H1 (cell line): ENCODE measurements at regions not wholly inside any gene's neighbourhood (a gene's known extent, or its start where the extent isn't known, plus 50 kb on each side); places are given as distances from the start of the nearest gene placed in this dataset.

Experiments
- CTCF ChIA-PET: fragments of 300-600 bp; sonication (Branson Sonifier 250); formaldehyde crosslinking; loops from one replicate; lab custom pipeline; 2021; ENCODE audit not compliant: partially characterized antibody; lab: Charles Lee
- POLR2A ChIA-PET: fragments of 300-600 bp; sonication (Branson Sonifier 250); formaldehyde crosslinking; loops from one replicate; lab custom pipeline; 2021; ENCODE audit warnings: inconsistent platforms; ENCODE audit not compliant: partially characterized antibody; lab: Charles Lee
- DNase-seq, 2 experiments: peaks; one replicate each; pipeline versions ENCODE4 v3.0.0 to v3.0.0-alpha.2; 2010 to 2022; ENCODE audit warnings: low spot score in 2 of 2, low read depth in 1 of 2, mixed read lengths in 1 of 2
- FAIRE-seq: peaks from 2 replicates; lab custom pipeline; 2011; peaks lifted over from hg19 to GRCh38; lab: Jason Lieb, UNC
- H2AFZ ChIP-seq: 2 replicates; pipeline ENCODE4 v1.8.1; 2012; ENCODE audit warnings: low read length, inconsistent platforms
- H2AK5ac ChIP-seq: 2 replicates; pipeline ENCODE4 v1.6.1; 2013; ENCODE audit warnings: low read depth, low read length
- H2BK120ac ChIP-seq: replicated peaks from 2 replicates; pipeline ENCODE3; 2013; ENCODE audit warnings: low read depth, low read length, inconsistent platforms
- H2BK12ac ChIP-seq: 2 replicates; pipeline ENCODE4 v1.6.1; 2013; ENCODE audit warnings: low read depth, low read length
- H2BK15ac ChIP-seq: 2 replicates; pipeline ENCODE4 v1.6.1; 2013; ENCODE audit warnings: low read length
- H2BK20ac ChIP-seq: 2 replicates; pipeline ENCODE4 v1.6.1; 2013; ENCODE audit warnings: low read length
- H2BK5ac ChIP-seq: 2 replicates; pipeline ENCODE4 v1.6.1; 2013; ENCODE audit warnings: low read depth, low read length
- H3K14ac ChIP-seq: 2 replicates; pipeline ENCODE4 v1.6.1; 2013; ENCODE audit warnings: inconsistent platforms; ENCODE audit not compliant: insufficient read length
- H3K18ac ChIP-seq: 2 replicates; pipeline ENCODE4 v1.6.1; 2013; ENCODE audit warnings: low read length; ENCODE audit errors: extremely low read depth
- H3K23ac ChIP-seq: 2 replicates; pipeline ENCODE4 v1.6.1; 2013; ENCODE audit warnings: inconsistent platforms; ENCODE audit not compliant: insufficient read length
- H3K23me2 ChIP-seq: 2 replicates; pipeline ENCODE4 v1.6.1; 2013; ENCODE audit warnings: low read depth, low read length
- H3K27ac ChIP-seq: 2 replicates; pipeline ENCODE4 v1.6.1; 2011; ENCODE audit warnings: low read depth, low read length, inconsistent platforms
- H3K27me3 ChIP-seq, 4 experiments: replicated peaks in 1 of 4; 1 replicate in 1 of 4; 2 replicates in 3 of 4; pipeline versions ENCODE4 v1.6.1 to v1.8.1; 2011 to 2013; ENCODE audit warnings: low read length in 3 of 4, mild to moderate bottlenecking in 3 of 4, inconsistent platforms in 2 of 4, mixed read lengths in 2 of 4, moderate library complexity in 1 of 4; ENCODE audit not compliant: control insufficient read depth in 3 of 4, insufficient read depth in 3 of 4; ENCODE audit errors: extremely low read depth in 1 of 4
- H3K36me3 ChIP-seq, 4 experiments: 2 replicates each; pipeline versions ENCODE4 v1.6.1 to v1.8.1; 2011 to 2013; ENCODE audit warnings: mild to moderate bottlenecking in 4 of 4, low read length in 3 of 4, moderate library complexity in 2 of 4, control low read depth in 1 of 4, inconsistent platforms in 1 of 4; ENCODE audit not compliant: insufficient read depth in 4 of 4, control insufficient read depth in 2 of 4
- H3K4ac ChIP-seq: replicated peaks from 2 replicates; pipeline ENCODE3; 2013; ENCODE audit warnings: low read length, low read depth, mixed read lengths, inconsistent platforms; ENCODE audit not compliant: insufficient read length
- H3K4me1 ChIP-seq, 4 experiments: replicated peaks in 1 of 4; 1 replicate in 1 of 4; 2 replicates in 3 of 4; pipeline versions ENCODE4 v1.6.1 to v1.8.1; 2011 to 2013; ENCODE audit warnings: low read length in 3 of 4, inconsistent platforms in 2 of 4, mixed read lengths in 1 of 4; ENCODE audit not compliant: insufficient read depth in 4 of 4, control insufficient read depth in 3 of 4
- H3K4me2 ChIP-seq, 2 experiments: 2 replicates each; pipeline versions ENCODE4 v1.6.1 to v1.8.1; 2011 to 2013; ENCODE audit warnings: low read depth in 2 of 2, low read length in 2 of 2, control low read depth in 1 of 2, inconsistent platforms in 1 of 2, mild to moderate bottlenecking in 1 of 2; ENCODE audit not compliant: insufficient read depth in 1 of 2
- H3K4me3 ChIP-seq, 4 experiments: fragments of 200-600, 300-600 bp in 1 of 4; sonication (generic), shearing (Covaris generic), sonication (Bioruptor Twin) in 1 of 4; 2 replicates each; pipeline versions ENCODE4 v1.5.1 to v1.8.1; 2011 to 2016; ENCODE audit warnings: low read length in 4 of 4, low read depth in 3 of 4, control low read depth in 2 of 4, inconsistent platforms in 2 of 4, mild to moderate bottlenecking in 2 of 4, mixed read lengths in 1 of 4, moderate library complexity in 1 of 4; ENCODE audit not compliant: insufficient read depth in 2 of 4; ENCODE audit errors: extremely low read depth in 1 of 4
- H3K56ac ChIP-seq: replicated peaks from 2 replicates; pipeline ENCODE3; 2013; ENCODE audit warnings: low read depth, mild to moderate bottlenecking, mixed read lengths, low read length, inconsistent platforms; ENCODE audit not compliant: insufficient read length
- H3K79me1 ChIP-seq: 2 replicates; pipeline ENCODE4 v1.6.1; 2013; ENCODE audit warnings: low read depth, low read length, control low read depth
- H3K79me2 ChIP-seq, 2 experiments: 2 replicates each; pipeline versions ENCODE4 v1.6.1 to v1.8.1; 2012 to 2013; ENCODE audit warnings: low read length in 2 of 2, mild to moderate bottlenecking in 2 of 2, inconsistent platforms in 1 of 2; ENCODE audit not compliant: insufficient read depth in 2 of 2, control insufficient read depth in 1 of 2
- H3K9ac ChIP-seq, 4 experiments: replicated peaks in 1 of 4; 1 replicate in 1 of 4; 2 replicates in 3 of 4; pipeline versions ENCODE4 v1.6.1 to v1.8.1; 2011 to 2013; ENCODE audit warnings: low read depth in 3 of 4, low read length in 3 of 4, control low read depth in 2 of 4, mild to moderate bottlenecking in 2 of 4, moderate library complexity in 2 of 4, inconsistent platforms in 1 of 4; ENCODE audit errors: extremely low read depth in 1 of 4
- H3K9me3 ChIP-seq, 2 experiments: 2 replicates each; pipeline versions ENCODE4 v1.6.1 to v1.8.1; 2012 to 2013; ENCODE audit warnings: mild to moderate bottlenecking in 2 of 2, moderate library complexity in 2 of 2, control low read depth in 1 of 2, inconsistent platforms in 1 of 2, low read depth in 1 of 2, low read length in 1 of 2, mixed read lengths in 1 of 2; ENCODE audit not compliant: insufficient read depth in 2 of 2
- H4K20me1 ChIP-seq, 2 experiments: replicated peaks in 1 of 2; 2 replicates each; pipeline versions ENCODE3 to v1.8.1; 2011 to 2013; ENCODE audit warnings: inconsistent platforms in 2 of 2, low read length in 2 of 2, mild to moderate bottlenecking in 1 of 2; ENCODE audit not compliant: insufficient read depth in 2 of 2, control insufficient read depth in 1 of 2
- H4K5ac ChIP-seq: 2 replicates; pipeline ENCODE4 v1.6.1; 2013; ENCODE audit warnings: low read length, low read depth, mixed read lengths, inconsistent platforms; ENCODE audit not compliant: insufficient read length
- H4K8ac ChIP-seq: 2 replicates; pipeline ENCODE4 v1.8.0; 2013; ENCODE audit warnings: mild to moderate bottlenecking, moderate library complexity, low read length, inconsistent platforms; ENCODE audit not compliant: insufficient read depth; ENCODE audit errors: extremely low read depth
- H4K91ac ChIP-seq: replicated peaks from 2 replicates; pipeline ENCODE3; 2013; ENCODE audit warnings: low read length, mixed read lengths, inconsistent platforms; ENCODE audit not compliant: insufficient read length
- BACH1 ChIP-seq: IDR thresholded peaks from 2 replicates; pipeline ENCODE4 v1.6.1; 2012; ENCODE audit warnings: low read length, improper control_type of control experiment
- BRCA1 ChIP-seq: IDR thresholded peaks from 2 replicates; pipeline ENCODE4 v1.6.1; 2012; ENCODE audit warnings: low read depth, low read length, improper control_type of control experiment
- CBX8 ChIP-seq: fragments of 300-800, 300-1000 bp; sonication (generic); IDR thresholded peaks from 2 replicates; pipeline ENCODE4 v1.7.1; 2016; ENCODE audit warnings: low read depth, low read length, borderline replicate concordance
- CHD2 ChIP-seq: IDR thresholded peaks from 2 replicates; pipeline ENCODE4 v1.6.1; 2012; ENCODE audit warnings: low read length, improper control_type of control experiment
- EP300 ChIP-seq, 2 experiments: IDR thresholded peaks; 1 replicate in 1 of 2; 2 replicates in 1 of 2; pipeline ENCODE4 v1.6.1; 2011 to 2012; ENCODE audit warnings: low read depth in 2 of 2, low read length in 2 of 2, mild to moderate bottlenecking in 2 of 2, borderline replicate concordance in 1 of 2, inconsistent platforms in 1 of 2, moderate library complexity in 1 of 2
- SIRT6 ChIP-seq: IDR thresholded peaks from one replicate; pipeline ENCODE4 v1.7.1; 2012; ENCODE audit warnings: low read length, inconsistent platforms
- WGBS, 2 experiments: shearing (Covaris generic) in 1 of 2; methylation state at CpG; one replicate each; pipeline versions ENCODE4 v1.1.6 to v1.1.7; 2013 to 2015; ENCODE audit warnings: low lambda C conversion rate in 2 of 2, mixed read lengths in 2 of 2, inconsistent platforms in 1 of 2, low coverage in 1 of 2, missing lambda C conversion rate in 1 of 2; ENCODE audit not compliant: insufficient replicate concordance in 2 of 2, insufficient coverage in 1 of 2, insufficient read length in 1 of 2; ENCODE audit errors: extremely low coverage in 1 of 2, missing lambda C conversion rate in 1 of 2; 5-methylcytosine and 5-hydroxymethylcytosine counted together

GRCh38 chr22:22716136-22716665 is 71.8 kb downstream of the GGTLC2 start:
- Histone ChIP-seq H3K56ac (no peak overlapping the region), H2BK120ac (no peak overlapping the region), H3K4me3 (no peak overlapping the region), H3K23me2 (no peaks in the 10 kb centered on the region), H3K27ac (no peak overlapping the region), H3K18ac (no peak overlapping the region), H3K4me1 (no peaks in the 10 kb centered on the region), H3K23ac (no peak overlapping the region), H2BK20ac (no peak overlapping the region), H2BK5ac (no peak overlapping the region), H2AFZ (no peak overlapping the region), H3K79me1 (no peaks in the 10 kb centered on the region), H3K27me3 (peaks cover 12 to 44% (median 34%) of the 10 kb centered on the region in 4 experiments), H4K91ac (no peak overlapping the region), H3K14ac (no peak overlapping the region), H4K5ac (no peak overlapping the region), H3K4me2 (no peak overlapping the region), H3K79me2 (no peaks in the 10 kb centered on the region), H3K9me3 (peaks cover 21 to 63% of the 10 kb centered on the region in 2 experiments; a peak in 3 of 4 replicates), H3K36me3 (no peaks in the 10 kb centered on the region), H2AK5ac (no peak overlapping the region), H4K8ac (no peak overlapping the region), H2BK12ac (no peak overlapping the region), H4K20me1 (no peaks in the 10 kb centered on the region), H3K4ac (no peak overlapping the region), H2BK15ac (no peak overlapping the region), H3K9ac (no peak overlapping the region)
- WGBS, 2 experiments: 81% methylated on average over 6 of the region's 6 CpGs; no CpG with 5 or more reads in 1 of the 2 experiments
- TF ChIP-seq CHD2 (no peak), CBX8 (no peak), SIRT6 (no peak), EP300 (IDR thresholded peaks at IDR 0.05; ENCODE audit: borderline replicate concordance in 1 of 2, low read depth in 2 of 2, low read length in 2 of 2) (no peak), BACH1 (no peak), BRCA1 (no peak)
- DNase-seq (no peak), FAIRE-seq (no peak)
- POLR2A ChIA-PET: no interaction called here
- CTCF ChIA-PET: interaction anchor here (1.2 kb wide), 1 partner anchor 10 kb away, joined by 4 read pairs; no protein-coding TSS in a partner anchor
